Fibroblast of villous mesenchyme (primary cell): ENCODE measurements at regions not wholly inside any gene's neighbourhood (a gene's known extent, or its start where the extent isn't known, plus 50 kb on each side); places are given as distances from the start of the nearest gene placed in this dataset.

Experiments
- DNase-seq: peaks from one replicate; pipeline ENCODE4 v3.0.0-alpha.2; 2010; ENCODE audit warnings: low read depth
- H3K4me3 ChIP-seq: 2 replicates; pipeline ENCODE4 v1.5.1; 2011; ENCODE audit warnings: low read depth, mild to moderate bottlenecking, low read length
- TF ChIP-seq, protein P1 (sequence below): IDR thresholded peaks from 2 replicates; pipeline ENCODE4 v1.5.1; 2012; ENCODE audit warnings: low read depth, mild to moderate bottlenecking, low read length; ENCODE audit not compliant: insufficient read depth

DNA sequence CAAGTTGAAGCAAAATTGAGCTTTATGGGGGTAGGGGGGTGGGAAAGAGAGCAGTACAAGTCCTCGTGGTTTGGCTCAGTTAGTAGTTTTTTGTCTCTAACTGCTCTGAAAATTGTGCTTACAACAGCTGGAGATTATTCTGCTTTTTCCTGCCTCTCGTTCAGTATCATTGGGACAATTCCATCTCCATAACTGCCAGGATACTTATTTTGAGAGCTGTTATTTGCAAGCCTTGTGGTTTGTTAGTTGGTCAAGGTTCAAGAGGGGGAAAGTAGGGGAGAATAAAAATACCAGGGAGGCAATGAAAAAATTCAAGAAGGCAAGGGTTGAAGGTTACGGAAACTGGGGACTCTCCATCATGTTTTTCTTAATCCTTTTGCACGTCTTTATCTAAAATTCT, 811.8 kb upstream of the ADGRL2 start:
- no peak overlapping the region for H3K4me3 ChIP-seq
- DNase-seq, result no peak
- TF ChIP-seq, protein P1, sequence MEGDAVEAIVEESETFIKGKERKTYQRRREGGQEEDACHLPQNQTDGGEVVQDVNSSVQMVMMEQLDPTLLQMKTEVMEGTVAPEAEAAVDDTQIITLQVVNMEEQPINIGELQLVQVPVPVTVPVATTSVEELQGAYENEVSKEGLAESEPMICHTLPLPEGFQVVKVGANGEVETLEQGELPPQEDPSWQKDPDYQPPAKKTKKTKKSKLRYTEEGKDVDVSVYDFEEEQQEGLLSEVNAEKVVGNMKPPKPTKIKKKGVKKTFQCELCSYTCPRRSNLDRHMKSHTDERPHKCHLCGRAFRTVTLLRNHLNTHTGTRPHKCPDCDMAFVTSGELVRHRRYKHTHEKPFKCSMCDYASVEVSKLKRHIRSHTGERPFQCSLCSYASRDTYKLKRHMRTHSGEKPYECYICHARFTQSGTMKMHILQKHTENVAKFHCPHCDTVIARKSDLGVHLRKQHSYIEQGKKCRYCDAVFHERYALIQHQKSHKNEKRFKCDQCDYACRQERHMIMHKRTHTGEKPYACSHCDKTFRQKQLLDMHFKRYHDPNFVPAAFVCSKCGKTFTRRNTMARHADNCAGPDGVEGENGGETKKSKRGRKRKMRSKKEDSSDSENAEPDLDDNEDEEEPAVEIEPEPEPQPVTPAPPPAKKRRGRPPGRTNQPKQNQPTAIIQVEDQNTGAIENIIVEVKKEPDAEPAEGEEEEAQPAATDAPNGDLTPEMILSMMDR, result no peak

DNA sequence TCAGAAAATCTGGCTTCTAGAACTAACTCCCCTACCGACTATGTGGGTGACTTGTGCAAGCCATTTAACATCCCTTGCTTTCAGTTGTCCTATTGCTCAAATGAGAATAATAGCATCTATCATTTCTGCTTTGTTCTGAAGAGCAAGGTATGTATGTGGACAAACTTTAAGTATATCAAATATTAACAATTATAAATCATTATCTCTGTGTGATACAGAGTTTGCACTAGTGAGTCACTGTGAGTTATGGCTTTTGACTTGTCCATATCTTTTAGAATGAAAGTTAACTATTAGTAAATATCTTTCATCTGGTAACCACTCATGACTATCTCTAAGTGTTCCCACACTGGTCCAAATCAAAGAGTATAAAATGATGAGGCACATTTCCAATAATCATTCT, 812.9 kb upstream of the ADGRL2 start:
- TF ChIP-seq, protein P1, result no peak
- DNase-seq, result no peak
- no peak overlapping the region for H3K4me3 ChIP-seq

DNA sequence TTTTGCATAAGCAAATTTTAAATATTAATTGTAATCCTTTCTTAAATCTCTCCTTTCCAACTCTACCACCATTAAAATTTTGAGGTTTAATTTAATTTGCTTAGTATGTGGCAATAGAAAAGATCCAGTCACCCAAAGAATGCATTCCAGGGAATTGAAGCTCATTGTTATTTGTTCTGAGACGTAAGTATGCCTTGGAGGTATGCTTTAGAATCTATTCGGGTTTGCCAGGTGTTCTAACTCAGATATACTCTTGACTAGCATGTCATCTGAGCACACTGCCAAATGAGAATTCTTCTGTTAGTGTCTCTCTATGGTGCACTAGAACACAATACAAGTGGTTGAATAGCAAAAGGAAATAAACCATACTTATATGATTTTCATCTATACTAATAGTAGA, 813.6 kb upstream of the ADGRL2 start:
- DNase-seq, result no peak

DNA sequence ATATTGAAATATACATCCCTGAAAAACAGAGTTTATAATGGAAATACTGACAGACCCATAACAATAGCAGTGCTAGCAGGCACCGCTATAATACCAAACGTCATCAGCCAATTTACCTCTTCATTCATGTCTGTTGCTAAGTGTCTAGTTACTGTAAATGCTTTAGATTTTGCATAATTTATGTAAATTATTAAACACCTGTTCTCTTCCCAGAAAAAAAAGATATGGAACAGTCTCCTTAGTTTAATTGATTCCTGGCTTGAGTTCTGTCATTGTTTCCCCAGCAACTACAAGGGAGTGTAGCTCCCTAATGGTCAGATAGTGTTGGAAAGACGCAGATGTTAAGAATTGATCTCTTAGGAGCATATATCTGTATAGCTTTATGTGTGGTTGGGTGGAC, 817.9 kb upstream of the ADGRL2 start:
- no peak overlapping the region for H3K4me3 ChIP-seq
- DNase-seq, result no peak
- TF ChIP-seq, protein P1, result no peak

More for the DNA sequence above, 813.6 kb upstream of the ADGRL2 start:
- H3K4me3 ChIP-seq, result no peak overlapping the region
- TF ChIP-seq, protein P1, result no peak

DNA sequence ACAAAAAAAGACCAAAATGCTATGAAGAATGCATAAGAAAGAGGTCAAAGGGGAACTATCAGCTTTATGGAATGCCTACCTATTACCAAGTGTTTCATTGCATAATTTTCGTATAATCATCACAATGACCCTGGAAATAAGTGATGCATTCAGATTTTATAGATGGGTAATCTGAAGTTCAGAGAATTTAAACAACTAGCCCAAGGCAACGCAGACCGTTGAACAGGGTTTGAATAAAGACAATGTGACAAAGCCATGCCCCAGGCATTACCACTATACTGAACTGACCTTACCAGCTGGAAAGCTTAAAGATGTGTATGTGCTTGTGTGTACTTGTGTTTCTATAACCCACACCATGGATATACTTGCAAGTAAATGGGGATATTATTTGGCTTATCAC, 827.6 kb upstream of the ADGRL2 start:
- TF ChIP-seq, protein P1, result no peak
- DNase-seq, result no peak
- no peak overlapping the region for H3K4me3 ChIP-seq

DNA sequence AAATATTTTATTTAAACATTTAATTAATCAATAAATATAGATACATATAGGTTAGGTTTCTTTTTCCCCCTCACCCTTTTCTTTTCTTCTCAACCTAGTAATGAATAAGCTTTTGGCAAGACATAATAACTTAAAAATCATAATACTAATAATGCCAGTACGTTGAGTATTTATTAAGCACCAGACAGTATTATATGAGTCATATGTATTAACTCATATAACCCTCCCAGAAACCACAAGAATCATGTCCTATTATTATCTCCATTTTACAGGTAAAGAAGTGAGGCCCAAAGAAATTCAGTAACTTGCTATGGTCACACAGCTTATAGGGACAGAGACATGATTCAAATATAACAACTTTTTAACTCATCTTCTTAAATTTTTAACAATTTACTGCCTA, 834.5 kb upstream of the ADGRL2 start:
- no peak for DNase-seq
- TF ChIP-seq, protein P1, result no peak
- H3K4me3 ChIP-seq, result no peak overlapping the region

DNA sequence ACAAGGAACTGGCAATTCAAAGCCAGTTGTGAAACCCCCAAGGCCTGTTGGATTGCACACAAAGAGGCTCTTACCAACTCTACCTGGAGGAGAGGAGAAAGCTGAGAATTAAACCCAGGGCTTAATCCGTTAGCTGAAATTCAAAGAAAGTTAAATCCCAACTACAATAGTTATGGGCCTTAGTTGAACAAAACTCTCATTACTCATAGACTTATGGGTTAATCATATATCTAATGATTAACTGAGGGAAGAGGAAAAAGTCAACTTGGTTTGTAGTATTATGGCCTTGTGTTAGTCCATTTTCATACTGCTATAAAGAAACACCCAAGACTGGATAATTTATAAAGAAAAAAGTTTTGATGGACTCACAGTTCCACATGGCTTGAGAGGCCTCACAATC, 838.2 kb upstream of the ADGRL2 start:
- DNase-seq, result no peak
- TF ChIP-seq, protein P1, result no peak

More for the DNA sequence above, 838.2 kb upstream of the ADGRL2 start:
- H3K4me3 ChIP-seq, result no peak overlapping the region
